NCI-H82 treated with DMSO at 0.1 percent for 48 hours (cell line): ENCODE measurements at regions not wholly inside any gene's neighbourhood (a gene's known extent, or its start where the extent isn't known, plus 50 kb on each side); places are given as distances from the start of the nearest gene placed in this dataset.
"Not testable (repeated sequence)": the region's sequence is repeated elsewhere in the genome, so short reads cannot be mapped to it uniquely, and the experiment has no call there.

Experiments used
- DNase-seq: peaks from one replicate; lab custom pipeline; 2025; ENCODE audit not compliant: unreplicated experiment; lab: John Stamatoyannopoulos, UW

GRCh38 chr2:144748443-144748842 is 228.5 kb upstream of the ZEB2 start:
- DNase-seq: no peak

GRCh38 chr2:144747571-144747970 is 227.7 kb upstream of the ZEB2 start:
- no peak for DNase-seq

GRCh38 chr2:144745424-144745823 is 225.5 kb upstream of the ZEB2 start:
- DNase-seq: no peak

- peak; percentile 41 for DNase-seq
These were observed 218.8 kb upstream of the ZEB2 start for GRCh38 chr2:144738749-144739148.

GRCh38 chr2:144730711-144731110 is 210.8 kb upstream of the ZEB2 start:
- no peak for DNase-seq

GRCh38 chr2:144724460-144724859 is 204.5 kb upstream of the ZEB2 start:
- not testable (repeated sequence) for DNase-seq

GRCh38 chr2:144718376-144718775 is 198.5 kb upstream of the ZEB2 start:
- no peak for DNase-seq

GRCh38 chr2:144715992-144716391 is 196.1 kb upstream of the ZEB2 start:
- no peak for DNase-seq

- no peak for DNase-seq
These were observed 193.5 kb upstream of the ZEB2 start for GRCh38 chr2:144713410-144713809.

- DNase-seq: no peak
These were observed 192.6 kb upstream of the ZEB2 start for GRCh38 chr2:144712550-144712940.

- peak; percentile 83 for DNase-seq
These were observed 192.0 kb upstream of the ZEB2 start for GRCh38 chr2:144711630-144712549.

GRCh38 chr2:144711084-144711483 is 191.2 kb upstream of the ZEB2 start:
- DNase-seq: no peak

- DNase-seq: no peak
These were observed 188.7 kb upstream of the ZEB2 start for GRCh38 chr2:144708626-144709025.

- no peak for DNase-seq
These were observed 187.9 kb upstream of the ZEB2 start for GRCh38 chr2:144707736-144708326.

GRCh38 chr2:144706647-144707046 is 186.7 kb upstream of the ZEB2 start:
- no peak for DNase-seq

GRCh38 chr2:144705328-144706245 is 185.7 kb upstream of the ZEB2 start:
- DNase-seq: no peak

- no peak for DNase-seq
These were observed 184.8 kb upstream of the ZEB2 start for GRCh38 chr2:144704709-144705095.

GRCh38 chr2:144703852-144704708 is 184.2 kb upstream of the ZEB2 start:
- no peak for DNase-seq

GRCh38 chr2:144702051-144702450 is 182.1 kb upstream of the ZEB2 start:
- no peak for DNase-seq

GRCh38 chr2:144701259-144701658 is 181.3 kb upstream of the ZEB2 start:
- DNase-seq: no peak

GRCh38 chr2:144698156-144698555 is 178.2 kb upstream of the ZEB2 start:
- DNase-seq: no peak
